Uterus (tissue), 2 donors: ENCODE measurements at regions not wholly inside any gene's neighbourhood (a gene's known extent, or its start where the extent isn't known, plus 50 kb on each side); places are given as distances from the start of the nearest gene placed in this dataset.

Experiments
- POLR2A ChIP-seq, 2 donors: fragments of 450-650 bp; IDR thresholded peaks; one replicate each; pipeline ENCODE4 v1.6.1; 2016; ENCODE audit warnings: antibody characterized with exemption in 2 of 2, mild to moderate bottlenecking in 1 of 2, moderate library complexity in 1 of 2
- TF ChIP-seq, protein P1 (sequence below), 4 experiments: fragments of 200-600 bp in 2 of 4; fragments of 450-650 bp in 2 of 4; sonication (generic) in 2 of 4; IDR thresholded peaks; one replicate each; pipeline ENCODE4 v1.5.1; 2016 to 2019; ENCODE audit warnings: antibody characterized with exemption in 4 of 4, mild to moderate bottlenecking in 2 of 4, moderate library complexity in 1 of 4

DNA sequence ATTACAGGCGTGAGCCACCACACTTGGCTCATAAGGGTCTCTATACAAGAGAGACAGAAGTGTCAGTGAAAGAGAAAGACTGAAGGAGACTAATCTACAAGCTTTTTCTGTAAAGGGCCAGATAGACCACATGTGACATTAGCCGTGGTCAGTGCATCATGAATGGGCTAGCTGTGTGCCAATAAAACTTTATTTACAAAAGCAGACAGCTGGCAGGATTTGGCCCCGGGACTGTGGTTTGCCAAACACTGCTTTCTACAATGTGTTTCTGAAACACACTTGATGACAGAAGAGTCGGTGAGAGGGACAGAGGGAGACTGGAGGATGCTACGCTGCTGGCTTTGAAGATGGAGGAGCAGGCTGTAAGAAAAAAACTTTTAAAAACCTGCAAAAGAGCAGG is 285.4 kb downstream of the TFAP2C start:
- TF ChIP-seq, protein P1, sequence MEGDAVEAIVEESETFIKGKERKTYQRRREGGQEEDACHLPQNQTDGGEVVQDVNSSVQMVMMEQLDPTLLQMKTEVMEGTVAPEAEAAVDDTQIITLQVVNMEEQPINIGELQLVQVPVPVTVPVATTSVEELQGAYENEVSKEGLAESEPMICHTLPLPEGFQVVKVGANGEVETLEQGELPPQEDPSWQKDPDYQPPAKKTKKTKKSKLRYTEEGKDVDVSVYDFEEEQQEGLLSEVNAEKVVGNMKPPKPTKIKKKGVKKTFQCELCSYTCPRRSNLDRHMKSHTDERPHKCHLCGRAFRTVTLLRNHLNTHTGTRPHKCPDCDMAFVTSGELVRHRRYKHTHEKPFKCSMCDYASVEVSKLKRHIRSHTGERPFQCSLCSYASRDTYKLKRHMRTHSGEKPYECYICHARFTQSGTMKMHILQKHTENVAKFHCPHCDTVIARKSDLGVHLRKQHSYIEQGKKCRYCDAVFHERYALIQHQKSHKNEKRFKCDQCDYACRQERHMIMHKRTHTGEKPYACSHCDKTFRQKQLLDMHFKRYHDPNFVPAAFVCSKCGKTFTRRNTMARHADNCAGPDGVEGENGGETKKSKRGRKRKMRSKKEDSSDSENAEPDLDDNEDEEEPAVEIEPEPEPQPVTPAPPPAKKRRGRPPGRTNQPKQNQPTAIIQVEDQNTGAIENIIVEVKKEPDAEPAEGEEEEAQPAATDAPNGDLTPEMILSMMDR (IDR thresholded peaks at IDR 0.05): no peak
- TF ChIP-seq POLR2A (IDR thresholded peaks at IDR 0.05): no peak
